ENCODE measurements at regions not wholly inside any gene's neighbourhood (a gene's known extent, or its start where the extent isn't known, plus 50 kb on each side); places are given as distances from the start of the nearest gene placed in this dataset.

- no peak overlapping the region for H3K4me3 ChIP-seq (ENCODE audit: low read depth, low read length)
- no peak for TF ChIP-seq CTCF (IDR thresholded peaks at IDR 0.05; ENCODE audit: low read depth, low read length, missing control alignments)
- no peak for DNase-seq (ENCODE audit: low read depth)
Measured at GRCh38 chr21:38134084-38134873, 122.5 kb upstream of the KCNJ15 start.

- DNase-seq (ENCODE audit: low read depth): no peak
Measured at GRCh38 chr21:38136201-38136600, 120.6 kb upstream of the KCNJ15 start.

GRCh38 chr21:38139380-38140168, 117.2 kb upstream of the KCNJ15 start:
- H3K4me3 ChIP-seq (ENCODE audit: low read depth, low read length): no peak overlapping the region
- no peak for TF ChIP-seq CTCF (IDR thresholded peaks at IDR 0.05; ENCODE audit: low read depth, low read length, missing control alignments)
- no peak for DNase-seq (ENCODE audit: low read depth)

More at GRCh38 chr21:38136201-38136600, 120.6 kb upstream of the KCNJ15 start:
- TF ChIP-seq CTCF (IDR thresholded peaks at IDR 0.05; ENCODE audit: low read depth, low read length, missing control alignments): no peak
- H3K4me3 ChIP-seq (ENCODE audit: low read depth, low read length): no peak overlapping the region

GRCh38 chr21:38140207-38140903, 116.4 kb upstream of the KCNJ15 start:
- no peak for DNase-seq (ENCODE audit: low read depth)
- no peak for TF ChIP-seq CTCF (IDR thresholded peaks at IDR 0.05; ENCODE audit: low read depth, low read length, missing control alignments)
- no peak overlapping the region for H3K4me3 ChIP-seq (ENCODE audit: low read depth, low read length)

GRCh38 chr21:38142224-38142623, 114.6 kb upstream of the KCNJ15 start:
- H3K4me3 ChIP-seq (ENCODE audit: low read depth, low read length): no peak overlapping the region
- no peak for DNase-seq (ENCODE audit: low read depth)
- no peak for TF ChIP-seq CTCF (IDR thresholded peaks at IDR 0.05; ENCODE audit: low read depth, low read length, missing control alignments)

GRCh38 chr21:38144193-38144592, 112.6 kb upstream of the KCNJ15 start:
- TF ChIP-seq CTCF (IDR thresholded peaks at IDR 0.05; ENCODE audit: low read depth, low read length, missing control alignments): no peak
- no peak for DNase-seq (ENCODE audit: low read depth)
- no peak overlapping the region for H3K4me3 ChIP-seq (ENCODE audit: low read depth, low read length)

All from GM12864 (cell line).